ENCODE measurements at regions not wholly inside any gene's neighbourhood (a gene's known extent, or its start where the extent isn't known, plus 50 kb on each side); places are given as distances from the start of the nearest gene placed in this dataset.

DNA sequence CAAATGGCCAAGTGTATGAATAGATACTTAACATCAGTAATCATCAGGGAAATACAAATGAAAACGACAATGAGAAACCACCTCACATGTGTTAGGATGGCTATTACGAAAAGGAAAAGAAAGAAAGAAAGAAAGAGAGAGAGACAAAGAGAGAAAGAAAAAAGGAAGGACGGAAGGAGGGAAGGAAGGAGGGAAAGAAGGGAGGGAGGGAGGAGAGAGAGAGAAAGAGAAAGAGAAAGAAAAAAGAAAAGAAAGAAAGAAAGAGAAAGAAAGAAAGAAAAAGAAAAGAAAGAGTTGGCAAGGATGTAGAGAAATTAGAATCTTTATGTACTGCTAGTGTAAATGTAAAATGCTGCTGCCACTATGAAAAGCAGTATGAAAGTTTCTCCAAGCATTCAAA, 90.7 kb upstream of the DPT start:
- Histone ChIP-seq H3K4me3 (replicated peaks in 1 of 3) (no peak overlapping the region), H3K4me1 (no peaks in the 10 kb centered on the region), H3K9me3 (no peaks in the 10 kb centered on the region), H3K27ac (no peak overlapping the region), H3K36me3 (no peaks in the 10 kb centered on the region), H3K27me3 (no peaks in the 10 kb centered on the region)
- no peak for TF ChIP-seq POLR2A (IDR thresholded peaks at IDR 0.05)
- TF ChIP-seq, protein P1, sequence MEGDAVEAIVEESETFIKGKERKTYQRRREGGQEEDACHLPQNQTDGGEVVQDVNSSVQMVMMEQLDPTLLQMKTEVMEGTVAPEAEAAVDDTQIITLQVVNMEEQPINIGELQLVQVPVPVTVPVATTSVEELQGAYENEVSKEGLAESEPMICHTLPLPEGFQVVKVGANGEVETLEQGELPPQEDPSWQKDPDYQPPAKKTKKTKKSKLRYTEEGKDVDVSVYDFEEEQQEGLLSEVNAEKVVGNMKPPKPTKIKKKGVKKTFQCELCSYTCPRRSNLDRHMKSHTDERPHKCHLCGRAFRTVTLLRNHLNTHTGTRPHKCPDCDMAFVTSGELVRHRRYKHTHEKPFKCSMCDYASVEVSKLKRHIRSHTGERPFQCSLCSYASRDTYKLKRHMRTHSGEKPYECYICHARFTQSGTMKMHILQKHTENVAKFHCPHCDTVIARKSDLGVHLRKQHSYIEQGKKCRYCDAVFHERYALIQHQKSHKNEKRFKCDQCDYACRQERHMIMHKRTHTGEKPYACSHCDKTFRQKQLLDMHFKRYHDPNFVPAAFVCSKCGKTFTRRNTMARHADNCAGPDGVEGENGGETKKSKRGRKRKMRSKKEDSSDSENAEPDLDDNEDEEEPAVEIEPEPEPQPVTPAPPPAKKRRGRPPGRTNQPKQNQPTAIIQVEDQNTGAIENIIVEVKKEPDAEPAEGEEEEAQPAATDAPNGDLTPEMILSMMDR (IDR thresholded peaks at IDR 0.05), result no peak
- intact Hi-C loops (cut with DNase I), result no loop called here
- WGBS, 2 donors, result 90 to 93% methylated on average over 3 of the region's 3 CpGs
- DNase-seq, result no peak

DNA sequence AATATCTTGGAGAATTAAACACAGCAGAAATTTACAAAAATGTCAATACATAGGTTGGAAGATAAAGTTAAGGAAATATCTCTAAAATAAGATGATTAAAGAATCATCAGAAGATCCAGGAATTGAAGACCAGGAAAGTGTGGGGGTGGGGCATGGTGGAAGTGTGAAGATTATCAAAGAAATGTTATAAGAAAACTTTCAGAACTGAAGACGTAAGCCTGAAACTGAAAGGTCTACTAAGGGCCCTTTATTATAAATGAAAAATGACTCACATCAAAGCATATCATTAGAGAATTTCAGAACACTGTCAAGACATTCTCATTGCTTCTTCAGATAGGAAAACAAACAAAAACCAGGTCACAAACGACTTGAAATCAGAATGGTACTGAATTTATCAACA, 92.4 kb upstream of the DPT start:
- Histone ChIP-seq H3K4me3 (replicated peaks in 1 of 3) (no peak overlapping the region), H3K36me3 (no peaks in the 10 kb centered on the region), H3K4me1 (no peaks in the 10 kb centered on the region), H3K27ac (no peak overlapping the region), H3K27me3 (no peaks in the 10 kb centered on the region), H3K9me3 (no peaks in the 10 kb centered on the region)
- intact Hi-C loops (cut with DNase I), result no loop called here
- no peak for DNase-seq
- TF ChIP-seq, protein P1 (IDR thresholded peaks at IDR 0.05), result no peak
- TF ChIP-seq POLR2A (IDR thresholded peaks at IDR 0.05), result no peak
- WGBS, 2 donors, result 61 to 68% methylated on average over 2 of the region's 2 CpGs

DNA sequence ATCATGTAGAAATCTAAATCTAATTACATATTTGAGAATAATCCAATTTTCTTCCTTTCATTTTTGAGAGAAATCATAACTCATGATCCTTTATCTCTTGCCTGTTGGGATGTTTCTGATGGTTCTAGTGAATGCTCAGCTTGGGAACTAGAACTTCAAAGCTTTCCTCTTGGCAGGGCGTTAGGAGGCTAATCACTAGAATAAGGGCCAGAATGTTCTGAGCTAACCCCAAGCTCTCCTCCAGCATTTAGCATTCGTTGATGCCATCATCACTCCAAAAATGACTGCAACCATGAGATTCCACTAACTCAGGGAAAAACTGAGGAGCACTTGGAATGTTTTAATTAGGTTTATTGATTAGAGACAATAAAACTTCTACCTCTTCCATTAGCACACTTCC, 93.9 kb upstream of the DPT start:
- intact Hi-C loops (cut with DNase I), result no loop called here
- no peak for DNase-seq

DNA sequence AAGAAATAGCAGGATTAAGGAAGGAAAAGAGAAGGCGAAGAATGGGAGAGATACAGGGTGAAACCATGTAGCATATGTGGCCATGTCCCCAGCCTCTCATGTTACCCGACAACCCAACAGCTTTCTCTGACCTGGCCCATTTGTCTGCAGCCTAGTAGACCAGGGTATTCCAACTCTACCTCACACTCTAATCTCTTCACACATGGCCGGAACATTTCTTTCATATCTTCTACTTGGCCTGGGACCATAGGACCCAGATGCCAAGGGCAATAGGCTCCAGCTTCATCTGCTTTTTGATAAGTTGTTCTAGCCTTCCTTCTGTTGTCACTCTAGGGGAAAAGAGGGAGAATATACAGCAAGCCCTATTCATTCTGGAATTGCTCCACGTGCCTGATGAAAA, 95.0 kb upstream of the DPT start:
- H3K27me3 ChIP-seq, result no peaks in the 10 kb centered on the region
- H3K9me3 ChIP-seq, result no peaks in the 10 kb centered on the region
- no peak overlapping the region for H3K4me3 ChIP-seq (replicated peaks in 1 of 3)
- no peak for DNase-seq
- H3K27ac ChIP-seq, result no peak overlapping the region
- no peak for TF ChIP-seq POLR2A (IDR thresholded peaks at IDR 0.05)
- TF ChIP-seq, protein P1 (IDR thresholded peaks at IDR 0.05), result no peak
- WGBS, 2 donors, result 90 to 97% methylated on average over 4 of the region's 4 CpGs
- H3K4me1 ChIP-seq, result no peaks in the 10 kb centered on the region
- intact Hi-C loops (cut with DNase I), result no loop called here
- H3K36me3 ChIP-seq, result no peaks in the 10 kb centered on the region

More for the DNA sequence above, 93.9 kb upstream of the DPT start:
- TF ChIP-seq, protein P1 (IDR thresholded peaks at IDR 0.05), result no peak
- TF ChIP-seq POLR2A (IDR thresholded peaks at IDR 0.05), result no peak
- H3K27me3 ChIP-seq, result no peaks in the 10 kb centered on the region
- H3K4me3 ChIP-seq (replicated peaks in 1 of 3), result no peak overlapping the region
- H3K4me1 ChIP-seq, result no peaks in the 10 kb centered on the region
- no peaks in the 10 kb centered on the region for H3K36me3 ChIP-seq
- H3K9me3 ChIP-seq, result no peaks in the 10 kb centered on the region
- WGBS, 2 donors, result 69 to 83% methylated on average over 2 of the region's 2 CpGs
- H3K27ac ChIP-seq, result no peak overlapping the region

DNA sequence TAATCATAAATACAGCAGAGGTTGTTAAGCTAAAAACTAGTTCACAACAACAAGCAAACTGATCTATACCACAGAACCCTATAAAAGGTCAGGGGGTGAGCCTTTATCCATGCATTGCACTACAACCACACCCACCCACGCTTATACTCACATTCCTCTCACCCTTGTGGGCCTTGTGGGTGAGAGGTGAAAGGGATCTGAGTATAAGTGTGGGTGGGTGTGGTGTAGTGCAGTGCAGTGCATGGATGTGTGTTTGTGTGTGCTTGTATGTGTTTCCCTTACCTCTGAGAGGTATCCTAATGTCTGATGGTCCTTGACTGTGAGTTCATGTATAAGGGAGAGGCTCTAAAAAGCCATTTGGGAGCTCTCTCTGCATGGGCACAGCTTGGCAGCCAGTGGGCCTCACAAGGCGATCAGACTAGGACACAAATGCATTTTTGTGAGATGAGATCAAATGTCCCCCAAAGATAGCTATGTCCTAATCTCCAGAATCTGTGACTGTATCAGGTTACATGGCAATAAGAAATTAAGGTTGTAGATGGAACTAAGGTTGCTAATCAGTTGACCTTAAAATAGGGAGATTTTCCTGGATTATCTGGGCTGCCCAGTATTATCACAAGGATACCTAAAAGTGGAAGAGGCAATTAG, 95.5 kb upstream of the DPT start:
- no peak for TF ChIP-seq POLR2A (IDR thresholded peaks at IDR 0.05)
- TF ChIP-seq, protein P1 (IDR thresholded peaks at IDR 0.05), result no peak
- no peak overlapping the region for H3K4me3 ChIP-seq (replicated peaks in 1 of 3)
- H3K27ac ChIP-seq, result no peak overlapping the region
- no peak for DNase-seq
- no peaks in the 10 kb centered on the region for H3K27me3 ChIP-seq
- H3K9me3 ChIP-seq, result no peaks in the 10 kb centered on the region
- intact Hi-C loops (cut with DNase I), result no loop called here
- no peaks in the 10 kb centered on the region for H3K36me3 ChIP-seq
- WGBS, 2 donors, result 93 to 97% methylated on average over 2 of the region's 2 CpGs
- H3K4me1 ChIP-seq, result no peaks in the 10 kb centered on the region
